Pulmonary artery endothelial cell (primary cell): ENCODE measurements at regions not wholly inside any gene's neighbourhood (a gene's known extent, or its start where the extent isn't known, plus 50 kb on each side); places are given as distances from the start of the nearest gene placed in this dataset.
"Not testable (repeated sequence)": the region's sequence is repeated elsewhere in the genome, so short reads cannot be mapped to it uniquely, and the experiment has no call there.

Experiments used
- DNase-seq: peaks from one replicate; pipeline ENCODE4 v3.0.0-alpha.2; 2011; ENCODE audit warnings: low read depth, low spot score

- no peak for DNase-seq
These were observed 137.7 kb upstream of the CRHR1 start for GRCh38 chr17:45646288-45646988.

- no peak for DNase-seq
These were observed 135.5 kb upstream of the CRHR1 start for GRCh38 chr17:45648642-45649041.

GRCh38 chr17:45649796-45650195 lies 134.3 kb upstream of the CRHR1 start:
- DNase-seq: no peak

GRCh38 chr17:45650561-45650960 lies 133.6 kb upstream of the CRHR1 start:
- no peak for DNase-seq

GRCh38 chr17:45651145-45651709 lies 132.9 kb upstream of the CRHR1 start:
- no peak for DNase-seq

GRCh38 chr17:45653616-45654015 lies 130.5 kb upstream of the CRHR1 start:
- no peak for DNase-seq

GRCh38 chr17:45656527-45657181 lies 127.5 kb upstream of the CRHR1 start:
- DNase-seq: no peak

- DNase-seq: no peak
These were observed 123.6 kb upstream of the CRHR1 start for GRCh38 chr17:45660474-45660873.

- no peak for DNase-seq
These were observed 121.7 kb upstream of the CRHR1 start for GRCh38 chr17:45662432-45662831.

GRCh38 chr17:45663772-45664171 lies 120.3 kb upstream of the CRHR1 start:
- DNase-seq: no peak

- DNase-seq: no peak
These were observed 119.2 kb upstream of the CRHR1 start for GRCh38 chr17:45664921-45665320.

- DNase-seq: no peak
These were observed 118.0 kb upstream of the CRHR1 start for GRCh38 chr17:45666046-45666600.

- DNase-seq: no peak
These were observed 117.5 kb upstream of the CRHR1 start for GRCh38 chr17:45666641-45667040.

- no peak for DNase-seq
These were observed 116.4 kb upstream of the CRHR1 start for GRCh38 chr17:45667591-45668171.

GRCh38 chr17:45668316-45668715 lies 115.8 kb upstream of the CRHR1 start:
- no peak for DNase-seq

GRCh38 chr17:45672301-45672700 lies 111.8 kb upstream of the CRHR1 start:
- DNase-seq: no peak

GRCh38 chr17:45672792-45673191 lies 111.3 kb upstream of the CRHR1 start:
- DNase-seq: no peak

GRCh38 chr17:45673759-45674158 lies 110.4 kb upstream of the CRHR1 start:
- DNase-seq: not testable (repeated sequence)

GRCh38 chr17:45675012-45675411 lies 109.1 kb upstream of the CRHR1 start:
- no peak for DNase-seq

GRCh38 chr17:45675892-45676291 lies 108.2 kb upstream of the CRHR1 start:
- no peak for DNase-seq

- no peak for DNase-seq
These were observed 107.4 kb upstream of the CRHR1 start for GRCh38 chr17:45676695-45677094.

GRCh38 chr17:45677770-45678169 lies 106.3 kb upstream of the CRHR1 start:
- no peak for DNase-seq
